Stimulated activated CD4-positive, alpha-beta T cell treated with anti-CD3 and anti-CD28 coated beads, Interleukin-2, amount 100 ng/mL, for 48 hours (primary cell): ENCODE measurements at regions not wholly inside any gene's neighbourhood (a gene's known extent, or its start where the extent isn't known, plus 50 kb on each side); places are given as distances from the start of the nearest gene placed in this dataset.
"Not testable (repeated sequence)": the region's sequence is repeated elsewhere in the genome, so short reads cannot be mapped to it uniquely, and the experiment has no call there.

Experiments used
- DNase-seq, 2 donors: peaks; one replicate each; pipeline ENCODE4 v3.0.0-alpha.2; 2020

- no peak for DNase-seq
Measured at GRCh38 chr5:53373451-53374158, 106.8 kb upstream of the FST start.

GRCh38 chr5:53376853-53377252 lies 103.6 kb upstream of the FST start:
- DNase-seq: no peak

DNA sequence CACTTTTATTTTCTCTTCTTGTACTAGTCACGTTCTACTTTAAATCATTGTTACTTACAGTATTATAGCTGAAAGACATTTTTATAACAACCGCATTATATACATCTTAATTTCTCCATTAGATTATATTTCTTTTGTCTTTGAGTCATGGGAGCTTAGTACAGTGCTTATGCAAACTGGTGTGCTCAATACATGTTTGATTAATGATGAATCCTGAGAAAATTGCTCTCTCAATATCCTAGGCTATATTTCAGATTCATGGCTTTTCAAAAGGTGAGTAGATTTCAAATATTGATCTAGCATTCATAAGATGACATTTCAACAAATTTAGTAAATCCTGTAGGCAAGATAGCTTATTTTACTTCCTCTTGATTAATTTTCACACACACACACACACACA lies 102.2 kb upstream of the FST start:
- DNase-seq: no peak

- DNase-seq: no peak
Measured at GRCh38 chr5:53378590-53379247, 101.7 kb upstream of the FST start.

DNA sequence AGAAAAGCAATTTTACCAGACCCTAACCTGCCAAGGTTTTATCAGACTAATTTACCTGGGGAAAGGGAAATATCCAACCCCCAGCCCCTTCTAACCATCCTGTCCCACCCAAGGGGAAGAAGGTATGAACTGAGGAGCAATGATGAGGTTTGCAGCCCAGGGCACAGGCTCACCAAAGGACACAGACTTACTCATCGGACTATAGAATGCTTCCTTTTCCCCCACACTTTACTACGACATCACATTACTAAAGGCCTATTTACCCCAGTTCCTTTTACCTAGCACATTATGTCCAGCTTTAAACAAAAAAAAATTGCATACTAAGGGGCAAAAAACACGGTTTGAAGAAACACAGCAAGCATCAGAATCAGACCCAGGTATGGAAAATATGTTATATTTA lies 94.1 kb upstream of the FST start:
- DNase-seq: no peak

DNA sequence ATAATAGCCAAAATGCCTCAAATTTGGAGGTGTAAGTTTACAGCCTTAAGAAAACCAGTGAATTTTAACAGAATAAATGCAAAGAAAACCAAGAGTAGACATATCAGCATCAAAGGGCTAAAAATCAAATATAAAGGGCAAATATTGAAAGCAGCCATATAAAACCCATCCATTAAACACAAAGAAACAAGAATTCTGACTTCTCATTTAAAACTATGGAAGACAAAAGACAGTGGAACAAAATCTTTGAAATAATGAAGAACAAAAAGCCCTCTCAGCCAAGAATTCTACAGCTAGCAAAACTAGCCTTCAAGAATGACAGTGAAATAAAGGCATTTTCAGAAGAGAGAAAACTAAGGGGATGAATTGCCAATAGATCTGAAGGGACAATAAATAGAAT lies 91.3 kb upstream of the FST start:
- DNase-seq: no peak

- DNase-seq: no peak
Measured at GRCh38 chr5:53392073-53392472, 88.4 kb upstream of the FST start.

DNA sequence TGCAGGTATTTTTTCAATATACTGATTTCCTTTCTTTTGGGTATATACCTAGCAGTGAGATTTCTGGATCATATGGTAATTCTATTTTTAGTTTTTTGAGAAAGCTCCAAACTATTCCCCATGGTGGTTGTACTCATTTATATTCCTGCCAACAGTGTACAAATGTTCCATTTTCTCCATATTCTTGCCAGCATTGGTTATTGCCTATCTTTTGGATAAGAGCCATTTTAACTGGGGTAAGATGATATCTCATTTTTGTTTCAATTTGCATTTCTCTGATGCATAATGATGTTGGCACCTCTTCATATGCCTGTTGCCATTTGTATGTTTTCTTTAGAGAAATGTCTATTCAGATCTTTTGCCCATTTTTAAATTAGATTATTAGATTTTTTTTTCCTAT lies 85.6 kb upstream of the FST start:
- no peak for DNase-seq

- DNase-seq: no peak
Measured at GRCh38 chr5:53397141-53397757, 83.2 kb upstream of the FST start.

DNA sequence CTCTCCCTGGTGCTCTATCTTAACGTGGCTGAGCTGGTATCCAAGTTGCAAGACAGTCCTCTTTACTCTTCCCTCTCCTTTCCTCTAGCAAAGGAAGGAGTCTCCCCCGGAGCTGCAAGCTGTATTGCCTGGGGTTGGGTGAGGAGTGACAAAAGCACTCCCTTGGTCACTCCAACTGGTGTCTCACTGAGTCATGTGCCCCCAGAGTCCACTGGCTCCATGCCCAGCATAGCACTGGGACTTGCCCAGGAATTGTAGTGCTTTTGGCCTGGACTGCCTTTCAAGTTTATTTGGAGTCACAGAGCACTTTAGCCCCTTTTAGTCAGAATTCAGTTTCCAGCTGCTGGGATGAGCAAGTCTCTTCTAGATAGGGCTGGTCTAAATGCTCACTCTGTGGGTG lies 82.6 kb upstream of the FST start:
- no peak for DNase-seq

DNA sequence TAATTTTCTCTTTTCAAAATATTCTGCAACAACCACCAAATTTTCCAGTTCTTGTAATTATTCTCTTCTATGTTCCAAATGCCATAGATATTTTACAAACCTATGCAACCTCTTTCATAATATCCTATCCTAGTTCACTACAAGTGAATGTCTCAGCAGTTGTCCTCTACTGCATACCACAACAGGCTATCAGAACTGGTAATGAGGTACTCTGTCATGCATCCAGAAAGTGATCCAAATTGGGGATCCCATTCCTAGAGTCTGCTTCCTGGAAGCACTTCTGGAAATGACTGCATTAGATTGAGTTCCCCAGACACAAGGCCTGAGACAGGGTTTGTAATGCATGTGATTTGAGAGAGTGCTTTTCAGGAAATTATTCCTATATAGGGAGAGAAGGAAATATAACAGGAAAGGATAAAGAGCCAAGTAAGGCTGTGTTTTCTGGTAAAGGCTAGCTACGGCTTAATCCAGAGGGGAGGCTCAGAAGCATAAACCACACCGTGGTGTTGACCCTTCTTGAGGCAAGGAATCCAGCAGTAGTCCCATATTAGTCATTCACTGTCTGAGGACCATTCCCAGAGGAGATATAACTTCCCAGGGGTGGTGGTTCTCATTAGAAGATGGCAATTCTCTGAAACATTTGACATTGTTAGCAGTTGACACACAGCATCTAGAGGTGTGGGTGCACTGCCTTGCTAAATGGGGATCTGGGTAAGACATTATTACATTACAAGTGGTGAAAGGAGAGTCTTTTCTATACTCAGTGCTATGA lies 80.3 kb upstream of the FST start:
- DNase-seq: no peak

- DNase-seq: no peak
Measured at GRCh38 chr5:53403291-53403690, 77.1 kb upstream of the FST start.

GRCh38 chr5:53403758-53404157 lies 76.7 kb upstream of the FST start:
- no peak for DNase-seq

DNA sequence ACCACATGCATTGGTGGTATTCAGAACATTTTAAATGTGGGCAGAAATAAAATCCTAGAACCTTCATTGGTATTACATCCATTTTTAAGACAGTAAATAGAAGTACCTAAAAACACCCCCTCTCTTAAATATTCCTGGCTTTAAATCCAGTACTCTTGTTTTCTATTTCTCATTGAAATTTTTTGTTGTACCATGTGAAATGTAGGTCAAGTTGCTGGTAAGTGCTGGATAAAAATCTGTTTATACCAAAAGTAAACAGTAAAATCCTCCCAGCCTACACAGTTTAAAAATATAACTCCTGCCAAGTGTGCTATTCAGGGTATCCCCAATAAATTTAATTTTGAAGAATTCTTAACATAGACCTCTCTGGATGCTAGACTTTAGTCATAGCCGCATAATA lies 75.0 kb upstream of the FST start:
- no peak for DNase-seq

GRCh38 chr5:53406630-53407316 lies 73.7 kb upstream of the FST start:
- DNase-seq: no peak

DNA sequence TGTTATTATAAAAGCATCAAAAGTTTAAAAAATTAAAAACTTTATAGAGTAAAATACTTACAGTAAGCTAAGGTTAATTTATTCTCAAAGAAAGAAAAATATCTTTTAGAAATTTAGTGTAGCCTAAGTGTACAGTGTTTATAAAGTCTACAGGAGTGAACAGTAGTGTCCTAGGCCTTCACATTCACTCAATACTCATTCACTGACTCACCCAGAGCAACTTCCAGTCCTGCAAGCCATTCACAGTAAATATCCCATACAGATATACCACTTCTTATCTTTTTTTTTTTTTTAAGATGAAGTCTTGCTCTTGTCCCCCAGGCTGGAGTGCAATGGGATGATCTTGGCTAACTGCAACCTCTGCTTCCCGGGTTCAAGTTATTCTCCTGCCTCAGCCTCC lies 73.1 kb upstream of the FST start:
- DNase-seq: no peak

- no peak for DNase-seq
Measured at GRCh38 chr5:53411388-53411787, 69.0 kb upstream of the FST start.

DNA sequence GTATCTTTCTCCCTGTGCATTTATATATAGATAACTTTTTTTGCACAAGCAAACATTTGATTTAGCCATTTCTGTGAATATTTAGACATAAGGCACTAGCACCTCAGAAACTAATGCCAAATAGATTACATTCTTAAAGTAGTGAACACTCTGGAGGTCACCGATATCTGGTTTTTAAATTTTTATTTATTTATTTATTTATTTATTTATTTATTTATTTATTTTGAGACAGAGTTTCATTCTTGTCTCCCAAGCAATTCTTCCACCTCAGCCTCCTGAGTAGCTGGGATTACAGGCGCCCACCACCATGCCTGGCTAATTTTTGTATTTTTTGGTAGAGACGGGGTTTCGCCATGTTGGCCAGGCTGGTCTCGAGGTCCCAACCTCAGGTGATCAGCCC lies 67.9 kb upstream of the FST start:
- DNase-seq: not testable (repeated sequence)

DNA sequence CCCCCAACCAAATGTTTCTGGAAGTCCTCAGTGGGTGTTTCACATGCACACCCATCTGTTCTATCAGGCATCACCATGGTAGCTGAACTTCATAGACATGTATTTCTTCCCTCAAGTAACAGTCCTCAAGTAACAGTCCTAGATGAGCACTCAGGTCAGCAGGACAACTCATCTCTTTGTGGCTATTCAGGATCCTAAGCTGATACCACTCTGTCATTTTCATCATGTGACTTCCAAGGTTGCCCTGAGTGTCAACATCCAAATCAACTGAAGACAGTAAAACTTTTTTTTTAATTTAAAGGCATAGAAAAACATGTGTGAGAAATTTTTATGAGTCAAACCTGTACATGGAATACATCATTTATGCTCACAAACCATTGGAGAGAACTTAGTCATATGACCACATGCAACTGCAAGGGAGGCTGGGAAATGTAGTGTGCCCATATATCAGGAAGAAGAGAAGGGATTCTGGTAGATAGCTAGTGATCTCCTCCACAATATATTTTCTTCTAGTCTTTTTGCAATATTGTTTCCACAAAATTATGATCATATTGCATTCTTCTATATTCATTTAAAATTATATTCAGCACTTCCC lies 64.2 kb upstream of the FST start:
- no peak for DNase-seq

- no peak for DNase-seq
Measured at GRCh38 chr5:53418409-53418808, 62.0 kb upstream of the FST start.

- DNase-seq: no peak
Measured at GRCh38 chr5:53418826-53419658, 61.4 kb upstream of the FST start.

- no peak for DNase-seq
Measured at GRCh38 chr5:53422539-53422938, 57.9 kb upstream of the FST start.
